ENCODE measurements at regions not wholly inside any gene's neighbourhood (a gene's known extent, or its start where the extent isn't known, plus 50 kb on each side); places are given as distances from the start of the nearest gene placed in this dataset.

DNA sequence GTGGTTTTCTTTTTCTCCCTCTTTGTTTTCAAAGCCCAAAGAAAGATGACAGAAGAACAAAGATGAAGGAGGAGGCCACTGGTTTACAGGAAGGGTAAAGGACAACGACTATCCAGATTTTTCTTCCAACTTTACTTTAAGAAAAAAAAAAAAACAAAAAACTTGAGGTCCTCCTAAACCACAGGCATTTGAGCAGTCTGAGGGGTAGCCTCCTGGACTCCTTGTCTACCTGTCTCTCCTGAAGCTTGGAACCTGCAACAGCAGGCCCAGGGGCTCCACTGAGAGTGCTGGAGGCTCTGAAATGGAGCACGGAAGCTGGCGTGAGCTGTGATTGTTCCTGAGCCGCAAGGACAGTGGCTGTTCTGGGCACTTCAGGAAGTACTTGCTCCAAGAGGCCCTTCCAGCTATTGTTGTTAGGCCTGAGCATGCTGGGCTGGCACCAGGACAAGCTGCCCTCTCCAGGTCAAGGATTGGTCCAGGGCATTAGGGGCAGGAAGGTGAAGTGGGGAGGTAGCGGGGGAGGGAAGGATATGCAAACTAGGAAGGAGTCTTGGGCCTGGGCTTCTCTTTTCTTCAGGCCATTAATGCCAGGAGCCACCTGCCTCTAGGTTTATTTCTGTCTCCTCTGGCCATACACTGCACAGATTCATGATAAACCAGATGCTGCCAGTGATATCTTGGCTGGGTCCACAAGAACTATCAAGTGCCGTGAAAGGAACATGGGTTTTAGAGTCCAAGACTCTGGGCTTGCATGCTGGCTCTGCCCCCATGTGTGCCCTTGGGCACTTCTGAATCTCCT, 147.3 kb downstream of the CCDC34 start:
- no peak for DNase-seq (ENCODE audit: low read depth)

DNA sequence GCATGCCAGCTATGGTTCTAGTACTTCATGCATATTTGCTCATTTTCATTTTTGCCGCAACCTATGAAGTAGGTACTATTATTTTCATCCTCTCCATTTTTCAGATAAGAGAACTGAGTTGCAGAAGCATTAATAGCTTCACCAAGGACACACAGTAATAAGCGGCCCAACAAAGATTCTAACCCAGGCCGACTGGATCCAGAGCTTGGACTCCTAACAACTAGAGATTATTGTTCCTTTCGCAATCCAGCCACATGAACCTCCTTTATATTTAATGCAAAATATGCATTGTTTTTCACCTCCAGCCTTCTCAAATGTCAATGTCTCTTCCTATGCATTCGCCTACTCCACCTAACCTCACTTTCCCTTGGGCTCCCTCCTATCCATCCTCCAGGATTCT, 148.3 kb downstream of the CCDC34 start:
- no peak for DNase-seq (ENCODE audit: low read depth)

DNA sequence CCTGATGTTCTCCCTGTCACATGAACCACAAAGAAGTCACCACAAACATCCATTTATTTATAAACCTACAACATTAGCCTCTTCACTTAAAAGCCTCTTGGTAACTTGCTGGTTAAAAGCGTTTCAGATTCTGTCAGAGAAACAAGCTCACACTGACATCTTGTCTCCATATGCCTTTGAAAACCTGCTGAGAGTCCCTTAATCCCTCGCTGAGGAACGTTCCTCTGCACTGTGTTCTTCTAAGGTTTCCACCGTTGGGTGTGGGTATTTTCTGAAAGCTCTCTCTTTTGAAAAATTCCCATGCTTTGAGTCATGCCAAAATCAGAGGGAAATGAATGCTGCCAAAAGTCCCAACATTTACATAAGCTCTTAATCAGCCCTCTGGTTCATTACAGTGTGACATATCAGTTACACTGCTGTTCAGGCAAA, 149.8 kb downstream of the CCDC34 start:
- DNase-seq (ENCODE audit: low read depth) = no peak

DNA sequence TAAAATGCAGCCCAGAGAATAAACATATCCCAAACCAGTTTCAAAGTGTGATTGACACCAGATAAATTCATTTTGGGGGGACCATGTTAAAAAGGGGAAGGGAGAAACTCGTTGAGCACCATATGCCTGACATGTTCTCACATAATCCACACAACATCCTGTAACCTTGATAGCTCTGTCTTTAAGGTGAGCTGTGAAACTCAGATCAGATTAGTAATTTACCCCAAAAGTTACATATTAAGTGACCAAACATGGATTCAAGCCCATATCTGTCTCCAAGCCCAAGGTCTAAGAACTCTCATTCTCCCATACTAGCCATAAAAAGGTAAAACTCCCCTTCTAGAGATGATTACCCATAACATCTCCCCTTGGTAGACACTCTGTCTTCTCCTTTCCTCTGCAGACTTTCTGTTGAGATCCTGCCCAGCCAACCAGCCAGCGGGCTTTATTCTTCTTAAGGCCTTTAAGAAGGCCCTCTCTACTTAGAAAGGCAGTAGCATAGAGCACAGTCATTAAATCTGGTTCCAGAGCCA, 150.7 kb downstream of the CCDC34 start:
- no peak for DNase-seq (ENCODE audit: low read depth)

DNA sequence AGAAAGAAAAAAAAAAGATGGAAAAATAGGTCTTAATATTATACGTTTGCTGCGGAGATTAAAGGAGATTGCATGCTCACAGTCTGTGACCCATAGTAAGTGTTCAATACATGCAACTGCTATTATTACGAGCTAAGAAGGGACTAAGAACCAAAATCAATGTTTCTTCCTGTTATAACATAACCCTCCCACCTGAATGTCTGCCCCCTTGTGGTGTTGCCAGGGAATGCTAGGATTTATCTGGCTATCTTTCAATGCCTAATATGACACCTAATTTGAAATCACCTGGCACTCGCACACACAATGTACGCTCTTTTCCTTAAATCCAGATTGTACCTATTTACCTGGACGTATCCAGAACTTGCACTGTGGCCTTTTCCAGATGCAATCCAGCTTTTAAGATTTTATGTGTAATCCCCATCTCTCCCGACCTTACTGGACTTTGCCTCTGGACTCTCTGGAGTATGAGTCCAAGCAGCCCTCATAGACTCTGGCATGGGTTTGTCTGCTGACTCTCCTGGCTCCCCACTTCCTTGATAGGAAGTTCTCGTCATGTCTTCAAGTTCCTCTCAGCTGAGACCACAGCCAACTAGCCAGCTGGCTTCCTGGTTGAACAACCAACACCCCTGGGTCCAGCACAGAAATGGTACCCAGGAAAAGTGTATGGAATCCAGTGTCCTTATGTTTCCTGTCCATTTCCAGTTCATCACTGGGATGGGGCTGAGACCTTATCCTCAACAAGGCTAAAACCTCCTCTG, 151.5 kb downstream of the CCDC34 start:
- DNase-seq (ENCODE audit: low read depth) = no peak

DNA sequence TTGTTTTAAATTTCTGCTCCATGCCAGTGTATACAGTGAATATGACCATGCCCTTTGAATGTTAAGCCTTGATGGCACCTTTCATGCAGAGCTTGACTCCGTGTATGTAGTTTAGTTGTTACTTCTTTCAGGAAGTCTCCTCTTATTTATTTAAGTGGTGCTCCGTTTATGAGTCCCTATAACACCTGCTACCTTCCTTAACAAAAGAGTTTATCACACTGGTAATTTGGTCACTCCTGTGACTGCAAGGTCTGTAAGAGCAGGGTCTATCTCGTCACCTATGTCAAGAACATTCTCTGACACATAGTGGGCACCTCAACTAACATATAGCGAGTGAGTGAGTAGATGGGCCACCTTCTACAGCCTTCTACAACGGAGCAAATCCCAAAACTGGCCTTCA, 152.5 kb downstream of the CCDC34 start:
- no peak for DNase-seq (ENCODE audit: low read depth)

DNA sequence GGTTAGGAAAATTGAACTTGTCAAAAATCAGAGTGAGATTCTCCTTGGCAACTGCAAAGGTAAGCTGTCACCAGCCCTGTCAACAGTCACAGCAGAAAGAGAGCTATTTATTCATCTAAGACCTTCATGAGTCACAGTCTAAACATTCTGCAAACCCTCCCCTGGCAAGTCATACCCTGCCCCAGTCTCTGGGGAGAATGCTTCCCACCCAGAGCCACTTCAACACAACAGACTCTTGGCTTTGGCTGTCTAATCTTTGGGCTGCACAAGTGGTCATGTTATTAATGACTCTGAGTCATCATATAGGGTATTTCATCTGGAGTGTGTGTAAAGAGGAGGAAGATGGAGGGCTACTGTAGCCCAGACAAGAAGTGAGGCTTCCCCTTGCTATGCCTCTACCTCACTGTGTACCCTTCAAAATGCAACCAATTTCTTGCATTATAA, 153.4 kb downstream of the CCDC34 start:
- DNase-seq (ENCODE audit: low read depth) = no peak

DNA sequence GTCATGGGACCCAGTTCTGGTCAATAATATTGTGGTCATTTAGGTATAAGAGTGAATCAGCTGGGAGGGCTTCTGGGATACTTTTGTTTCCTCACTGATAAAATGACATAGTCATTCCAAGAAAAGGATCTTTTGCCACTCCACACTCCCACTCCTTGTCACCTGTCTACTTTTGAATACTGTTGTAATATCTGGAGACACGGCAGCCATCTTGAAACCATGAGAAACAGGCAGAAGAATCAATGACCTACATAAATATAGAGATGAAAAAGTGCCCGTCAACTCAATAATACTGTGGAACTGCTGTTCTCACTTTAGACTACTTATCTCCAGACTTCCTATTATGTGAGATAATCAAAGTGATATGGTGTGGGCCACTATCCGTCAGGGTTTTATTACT, 154.2 kb downstream of the CCDC34 start:
- no peak for DNase-seq (ENCODE audit: low read depth)

DNA sequence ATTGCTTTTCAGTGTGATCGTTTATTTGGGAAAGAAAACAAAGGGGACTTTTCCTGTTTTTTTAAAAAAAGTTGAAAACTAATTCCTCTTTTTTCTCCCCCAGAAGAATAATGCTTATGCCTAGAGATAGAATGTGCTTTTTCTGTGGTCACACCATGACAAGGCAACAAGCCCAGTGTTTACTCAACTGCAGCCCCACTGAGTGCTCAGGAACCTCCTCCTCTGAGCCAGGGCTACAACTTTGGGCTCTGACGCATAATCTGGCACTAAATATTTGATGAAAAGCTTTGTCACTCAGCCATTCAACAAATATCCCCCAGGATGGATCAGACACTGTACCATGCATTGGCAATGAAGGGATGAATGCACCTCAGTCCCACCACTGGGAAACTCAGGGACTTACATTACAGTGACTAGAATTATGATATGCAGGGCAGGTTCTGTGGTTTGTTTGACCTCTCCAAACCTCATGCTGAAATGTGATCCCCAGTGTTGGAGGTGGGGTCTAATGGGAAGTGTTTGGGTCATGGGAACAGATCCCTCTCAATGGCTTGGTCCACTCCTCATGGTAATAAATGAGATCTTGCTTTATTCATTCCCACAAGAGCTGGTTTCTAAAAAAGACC, 155.9 kb downstream of the CCDC34 start:
- DNase-seq (ENCODE audit: low read depth) = no peak

DNA sequence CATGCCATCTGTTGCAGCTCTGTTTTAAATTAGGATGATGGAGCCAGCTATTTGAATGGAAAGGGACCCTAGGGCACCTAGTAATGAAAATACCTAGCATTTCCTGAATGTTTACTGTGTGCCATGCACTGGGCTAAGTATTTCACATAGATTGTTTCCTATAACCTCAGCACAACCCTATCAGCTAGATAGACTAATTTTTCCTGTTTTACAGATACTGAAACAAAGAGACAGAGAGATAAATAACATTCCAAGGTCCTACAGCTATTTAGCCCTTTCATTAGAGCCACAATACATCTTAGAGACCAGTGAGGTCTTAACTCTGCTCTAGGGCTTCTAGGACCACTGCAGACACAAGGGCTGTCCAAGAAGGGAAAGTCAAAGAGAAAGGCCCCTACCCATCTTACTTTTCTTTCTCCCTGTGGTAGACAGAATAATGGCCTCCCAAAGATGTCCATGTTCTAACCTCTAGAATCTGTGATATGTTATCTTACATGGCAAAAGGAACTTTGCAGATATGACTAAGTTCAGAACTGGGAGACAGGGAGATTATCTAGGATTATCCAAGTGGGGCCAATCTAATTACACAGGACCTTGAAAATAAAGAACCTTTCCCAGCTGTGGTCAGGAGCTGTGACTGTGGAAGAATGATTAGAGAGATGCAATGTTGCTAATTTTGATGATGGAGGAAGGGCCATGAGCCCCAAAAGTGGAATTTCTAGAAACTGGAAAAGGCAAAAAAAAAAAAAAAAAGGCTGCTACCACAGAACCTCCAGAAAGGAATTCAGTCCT, 157.0 kb downstream of the CCDC34 start:
- no peak for DNase-seq (ENCODE audit: low read depth)

DNA sequence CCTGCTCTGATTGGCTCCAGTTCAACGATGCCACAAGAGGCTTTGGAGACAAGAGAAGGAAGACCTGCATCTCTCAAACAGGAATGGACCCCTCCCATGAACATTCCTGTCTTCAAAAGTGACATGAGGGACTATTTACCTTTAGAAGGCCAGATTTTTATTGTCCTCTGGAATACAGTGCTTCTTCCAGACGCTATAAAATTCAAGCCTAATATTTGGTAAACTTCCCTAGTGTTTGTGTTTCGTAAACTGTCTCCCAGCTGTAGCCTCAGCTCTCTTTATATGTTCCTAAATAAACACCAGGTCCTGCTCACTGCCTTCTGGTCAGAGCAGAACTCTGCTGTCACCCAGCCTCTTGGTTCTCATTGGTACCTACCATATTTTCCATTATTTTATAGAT, 157.8 kb downstream of the CCDC34 start:
- no peak for DNase-seq (ENCODE audit: low read depth)

DNA sequence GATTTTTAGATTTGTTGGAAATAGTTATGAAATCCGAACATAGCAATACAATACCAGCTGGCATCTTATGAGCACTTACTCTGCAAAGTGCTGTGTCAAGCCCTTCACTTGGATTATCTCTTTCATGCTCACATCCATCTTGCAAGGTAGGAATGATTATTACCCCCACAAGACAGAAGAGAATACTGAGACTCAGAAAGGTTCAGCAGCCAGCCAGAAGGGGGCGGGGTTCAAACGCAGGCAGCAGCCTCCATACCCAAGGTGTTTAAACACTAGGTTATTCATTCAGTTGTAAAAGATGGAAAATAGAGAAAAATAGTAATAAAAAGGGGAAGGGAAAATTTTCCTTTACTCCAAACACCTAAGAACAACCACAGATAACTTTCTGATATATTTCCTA, 158.5 kb downstream of the CCDC34 start:
- DNase-seq (ENCODE audit: low read depth) = peak; percentile 6

DNA sequence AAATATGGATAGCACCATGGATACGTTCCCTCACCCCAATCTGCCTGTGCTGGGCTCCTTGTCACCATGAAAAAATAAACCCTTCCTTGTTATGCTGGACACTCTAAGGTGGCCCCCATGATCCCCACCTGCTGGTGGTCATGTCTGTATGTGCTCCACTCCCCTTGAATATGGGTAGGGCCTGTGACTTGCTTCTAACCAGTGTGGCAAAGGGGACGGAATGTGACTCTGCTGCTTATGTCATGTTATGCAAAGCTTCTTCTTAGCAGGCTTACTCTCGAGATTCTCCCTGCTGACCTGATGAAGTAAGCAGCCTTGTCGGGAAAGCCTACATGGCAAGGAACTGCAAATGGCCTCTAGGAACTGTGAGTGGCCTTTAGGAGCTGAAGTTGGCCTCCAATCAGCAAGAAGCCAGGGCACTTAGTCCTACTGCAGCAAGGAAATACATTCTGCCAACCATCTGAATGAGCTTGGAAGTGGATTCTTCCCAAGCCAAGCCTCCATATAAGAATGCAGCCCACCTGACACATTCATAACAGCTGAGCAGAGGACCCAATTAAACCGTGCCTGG, 159.9 kb downstream of the CCDC34 start:
- DNase-seq (ENCODE audit: low read depth) = no peak

DNA sequence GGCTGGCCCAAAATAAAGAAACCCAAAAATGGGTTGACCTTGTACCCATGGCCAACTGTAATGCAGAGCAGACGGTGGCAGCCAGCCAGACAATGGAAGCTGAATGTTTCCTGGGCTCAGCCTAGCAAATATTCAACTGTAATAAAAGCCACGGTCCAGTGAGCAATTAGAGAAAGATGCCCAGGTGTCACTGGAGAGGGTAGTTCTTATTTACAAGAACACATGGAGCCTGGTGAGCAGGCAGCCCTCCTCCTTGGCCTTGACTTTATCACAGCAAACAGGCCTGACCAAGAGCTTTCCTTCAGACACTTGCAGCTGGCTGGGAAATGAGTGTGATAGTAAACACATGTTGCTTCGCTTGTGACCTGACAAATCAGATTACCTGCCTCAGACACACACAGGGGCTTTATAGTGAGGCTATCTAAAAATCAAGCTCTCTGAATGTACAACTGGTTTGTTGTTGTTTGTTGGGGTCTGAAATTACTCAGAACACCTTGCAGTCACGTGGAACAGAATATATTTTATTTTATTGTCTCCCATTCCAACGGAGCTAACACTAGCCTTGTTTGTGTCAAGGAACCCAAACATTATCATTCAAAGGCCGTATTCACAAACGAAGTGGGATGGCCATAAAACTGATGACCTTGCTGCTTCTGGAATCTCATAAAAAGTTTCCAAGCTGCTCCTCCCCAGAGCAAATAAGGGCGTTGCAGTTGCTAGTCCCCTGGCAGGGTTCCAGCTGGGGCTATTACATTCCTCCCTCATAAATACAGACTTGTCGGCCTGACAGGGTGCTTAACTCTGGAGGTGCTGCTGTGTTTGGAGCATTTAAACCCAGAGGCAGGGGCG, 161.1 kb downstream of the BBOX1 start:
- DNase-seq (ENCODE audit: low read depth) = no peak

DNA sequence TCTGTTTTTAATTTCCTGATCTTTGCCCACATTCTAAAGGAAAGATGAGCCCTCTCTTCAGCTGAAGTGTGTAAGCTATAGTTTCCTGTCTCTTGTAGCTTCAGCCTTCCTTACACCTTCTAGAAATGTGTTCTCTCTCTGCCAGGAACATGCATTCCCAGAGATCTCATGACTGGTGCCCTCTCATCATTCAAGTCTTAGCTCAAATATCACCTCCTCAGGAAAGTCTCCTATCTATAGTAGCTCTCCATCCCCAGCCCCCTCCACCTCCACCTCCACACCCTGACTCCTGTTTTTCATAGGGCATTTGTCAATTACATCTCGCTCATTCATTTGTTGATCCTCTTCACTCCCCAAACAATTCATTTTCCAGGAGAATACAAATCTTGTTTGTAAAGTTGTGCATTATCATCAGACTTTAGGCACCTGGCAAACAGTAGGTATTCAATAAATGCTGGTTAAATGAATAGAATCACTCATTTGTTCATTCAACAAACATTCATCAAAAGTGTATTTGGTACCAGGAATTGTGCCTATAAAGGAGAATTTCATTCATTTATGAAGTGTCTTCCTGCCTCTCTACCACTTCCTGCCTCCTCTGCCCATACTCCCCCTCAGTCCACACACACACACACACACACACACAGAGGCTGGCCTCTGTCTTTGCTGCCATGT, 160.3 kb downstream of the BBOX1 start:
- no peak for DNase-seq (ENCODE audit: low read depth)

DNA sequence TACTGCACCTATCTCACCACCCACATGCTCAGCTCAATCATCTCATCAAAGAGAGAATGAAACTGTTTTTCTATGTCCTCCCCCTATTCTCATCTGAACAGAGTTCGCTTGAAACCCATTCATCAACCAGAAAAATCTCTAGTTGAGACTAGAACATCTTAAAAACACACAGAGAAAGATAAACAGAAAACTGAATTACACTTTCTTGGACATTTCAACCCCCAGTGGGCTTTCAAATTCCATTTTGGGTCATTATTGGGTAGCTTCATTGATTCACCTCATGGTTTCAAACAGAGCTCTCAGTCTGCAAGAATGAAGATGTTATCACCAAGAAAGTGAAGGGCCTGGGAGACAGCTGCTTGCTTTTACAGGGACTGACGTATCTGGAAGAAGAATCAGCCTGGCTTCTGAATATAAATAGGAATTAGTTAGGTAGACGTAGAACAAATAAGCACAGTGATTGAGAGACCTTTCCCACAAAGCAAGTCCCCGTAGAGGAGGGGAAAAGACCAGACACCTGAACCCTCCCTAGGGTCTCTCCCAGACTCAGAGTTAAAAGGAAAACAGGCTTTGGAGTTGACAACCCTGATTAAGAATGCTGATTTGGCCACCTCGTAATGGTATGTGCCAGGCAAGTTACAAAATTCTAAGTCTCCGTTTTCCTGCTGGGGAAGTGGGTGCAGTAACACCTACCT, 155.7 kb downstream of the BBOX1 start:
- no peak for DNase-seq (ENCODE audit: low read depth)

DNA sequence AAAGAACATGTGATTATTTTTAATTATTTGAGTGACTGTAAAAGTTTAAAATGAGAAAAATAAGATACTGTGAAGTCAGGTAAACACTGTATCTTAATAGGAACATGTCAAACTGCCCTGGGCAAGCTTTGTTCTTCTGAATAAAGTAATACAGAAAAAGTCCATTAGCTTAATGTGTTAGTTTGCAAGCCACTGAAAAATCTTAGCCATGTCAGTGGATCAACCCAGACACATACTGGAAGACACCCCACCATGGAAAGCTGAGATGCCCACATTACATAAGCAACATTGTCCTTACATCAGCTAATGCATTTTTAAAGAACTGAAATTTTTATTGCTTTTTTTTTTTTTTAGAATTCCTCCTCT, 155.2 kb downstream of the BBOX1 start:
- no peak for DNase-seq (ENCODE audit: low read depth)

DNA sequence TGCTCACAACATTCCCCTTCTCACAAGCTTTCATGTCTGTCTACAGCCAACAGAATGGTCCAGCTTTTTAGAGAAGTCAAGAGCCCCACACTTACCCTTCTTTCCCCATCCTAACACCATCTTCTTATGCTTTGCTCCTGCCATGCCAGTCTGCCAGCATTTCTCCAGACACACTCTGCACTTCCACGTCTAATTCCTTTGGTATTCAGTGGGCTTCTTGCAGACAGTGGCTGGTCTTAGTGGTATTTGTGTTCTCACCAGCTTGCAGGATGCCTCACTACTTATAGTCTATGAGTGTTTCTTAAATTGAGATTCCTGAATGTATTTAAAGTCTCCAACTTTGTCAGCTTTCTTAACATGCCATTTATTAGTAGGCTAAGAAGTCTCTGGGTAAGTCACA, 154.4 kb downstream of the BBOX1 start:
- DNase-seq (ENCODE audit: low read depth) = no peak

DNA sequence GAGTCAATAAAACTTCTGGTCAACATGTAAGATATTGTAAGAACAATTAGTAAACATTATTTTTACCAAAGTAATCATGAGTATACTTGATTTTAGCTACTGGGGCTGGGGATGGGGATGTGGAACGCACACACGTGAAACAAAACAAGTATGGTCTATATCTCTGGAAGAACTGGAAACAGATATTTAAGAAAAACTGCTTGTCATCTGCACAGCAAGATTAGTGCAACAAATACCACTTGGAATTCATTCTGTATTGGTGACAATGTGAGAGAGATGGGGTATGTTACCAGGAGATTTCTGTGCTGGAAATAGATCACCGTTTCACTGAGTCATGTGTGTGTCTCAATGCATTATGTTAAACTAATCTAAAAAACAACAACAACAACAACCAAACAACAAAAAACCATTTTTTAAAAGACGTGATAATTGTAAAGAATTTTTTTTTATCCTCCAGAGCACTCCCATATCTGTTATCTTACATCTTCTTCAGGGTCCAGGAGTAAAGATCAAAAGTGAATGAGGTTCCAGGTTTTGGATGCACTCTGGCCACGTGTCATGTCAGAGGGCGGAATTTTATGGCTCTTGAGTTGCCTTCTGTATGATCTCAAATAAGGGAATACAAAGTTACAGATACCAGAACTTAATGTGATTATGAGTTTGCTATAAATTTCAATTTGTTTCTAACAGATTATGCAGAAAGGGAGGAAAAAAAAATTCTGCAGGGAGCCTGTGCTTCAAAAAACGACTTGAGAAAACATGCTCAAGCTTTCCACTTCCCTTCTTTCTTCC, 153.0 kb downstream of the BBOX1 start:
- DNase-seq (ENCODE audit: low read depth) = no peak

All from T follicular helper cell (primary cell).